ENCODE measurements at regions not wholly inside any gene's neighbourhood (a gene's known extent, or its start where the extent isn't known, plus 50 kb on each side); places are given as distances from the start of the nearest gene placed in this dataset.

GRCh38 chr15:69689133-69689532 lies 236.5 kb downstream of the RPLP1 start:
- H3K79me2 ChIP-seq (ENCODE audit: control insufficient read depth, insufficient read depth, low read length), result no peaks in the 10 kb centered on the region
- no peak for FAIRE-seq

GRCh38 chr15:69691307-69692015 lies 238.8 kb downstream of the RPLP1 start:
- TF ChIP-seq CTCF (optimal IDR thresholded peaks at IDR 0.05 in 1 of 3, IDR thresholded peaks at IDR 0.05 in 1 of 3, conservative IDR thresholded peaks at IDR 0.05 in 1 of 3; ENCODE audit: extremely low read depth in 1 of 3, insufficient read depth in 2 of 3, low read length in 3 of 3), result no peak
- no peak for TF ChIP-seq EZH2 (IDR thresholded peaks at IDR 0.05; ENCODE audit: low read length)
- H3K4me2 ChIP-seq (ENCODE audit: control insufficient read depth, extremely low read depth, insufficient read depth, low read depth, low read length), result no peak overlapping the region
- H3K9me1 ChIP-seq (ENCODE audit: control insufficient read depth, extremely low read depth, insufficient read depth, low read length), result no peaks in the 10 kb centered on the region
- DNase-seq (ENCODE audit: low read depth, low spot score), result no peak
- H3K27ac ChIP-seq (ENCODE audit: control insufficient read depth, insufficient read depth, low read length), result no peak overlapping the region
- FAIRE-seq, result no peak
- no peak overlapping the region for H2AFZ ChIP-seq (ENCODE audit: control insufficient read depth, low read length)
- H3K4me3 ChIP-seq (ENCODE audit: control insufficient read depth in 2 of 3, extremely low read depth in 1 of 3, insufficient read depth in 2 of 3, low read depth in 1 of 3, low read length in 3 of 3), result no peak overlapping the region
- dilution Hi-C loops (cut with MboI; ENCODE audit: extremely low pct_ligation_motif_present, low sequenced_read_pairs), result no loop called here
- no peaks in the 10 kb centered on the region for H3K79me2 ChIP-seq (ENCODE audit: control insufficient read depth, insufficient read depth, low read length)
- H3K27me3 ChIP-seq (ENCODE audit: control insufficient read depth, extremely low read depth, insufficient read depth, low read length), result peaks cover 25% of the 10 kb centered on the region
- H3K4me1 ChIP-seq (ENCODE audit: control insufficient read depth, extremely low read depth, insufficient read depth, low read length), result no peaks in the 10 kb centered on the region
- no peaks in the 10 kb centered on the region for H3K36me3 ChIP-seq (ENCODE audit: control insufficient read depth in 2 of 2, extremely low read depth in 1 of 2, insufficient read depth in 2 of 2, low read length in 2 of 2)
- no peaks in the 10 kb centered on the region for H4K20me1 ChIP-seq (ENCODE audit: control insufficient read depth, extremely low read depth, insufficient read depth, low read length)
- no peaks in the 10 kb centered on the region for H3K9me3 ChIP-seq (ENCODE audit: control insufficient read depth, low read depth, low read length)
- H3K9ac ChIP-seq (ENCODE audit: control insufficient read depth, extremely low read depth, insufficient read depth, low read length), result no peak overlapping the region

More at GRCh38 chr15:69689133-69689532, 236.5 kb downstream of the RPLP1 start:
- no peak overlapping the region for H3K4me2 ChIP-seq (ENCODE audit: control insufficient read depth, extremely low read depth, insufficient read depth, low read depth, low read length)
- H3K9ac ChIP-seq (ENCODE audit: control insufficient read depth, extremely low read depth, insufficient read depth, low read length), result no peak overlapping the region
- H2AFZ ChIP-seq (ENCODE audit: control insufficient read depth, low read length), result no peak overlapping the region
- peaks cover 2% of the 10 kb centered on the region for H3K4me1 ChIP-seq (ENCODE audit: control insufficient read depth, extremely low read depth, insufficient read depth, low read length)
- H3K9me1 ChIP-seq (ENCODE audit: control insufficient read depth, extremely low read depth, insufficient read depth, low read length), result no peaks in the 10 kb centered on the region
- no peaks in the 10 kb centered on the region for H3K9me3 ChIP-seq (ENCODE audit: control insufficient read depth, low read depth, low read length)
- H4K20me1 ChIP-seq (ENCODE audit: control insufficient read depth, extremely low read depth, insufficient read depth, low read length), result no peaks in the 10 kb centered on the region
- no peak overlapping the region for H3K4me3 ChIP-seq (ENCODE audit: control insufficient read depth in 2 of 3, extremely low read depth in 1 of 3, insufficient read depth in 2 of 3, low read depth in 1 of 3, low read length in 3 of 3)
- TF ChIP-seq EZH2 (IDR thresholded peaks at IDR 0.05; ENCODE audit: low read length), result no peak
- TF ChIP-seq CTCF (optimal IDR thresholded peaks at IDR 0.05 in 1 of 3, IDR thresholded peaks at IDR 0.05 in 1 of 3, conservative IDR thresholded peaks at IDR 0.05 in 1 of 3; ENCODE audit: extremely low read depth in 1 of 3, insufficient read depth in 2 of 3, low read length in 3 of 3), result no peak
- no peak for DNase-seq (ENCODE audit: low read depth, low spot score)
- dilution Hi-C loops (cut with MboI; ENCODE audit: extremely low pct_ligation_motif_present, low sequenced_read_pairs), result no loop called here
- H3K27me3 ChIP-seq (ENCODE audit: control insufficient read depth, extremely low read depth, insufficient read depth, low read length), result peaks cover 25% of the 10 kb centered on the region
- H3K36me3 ChIP-seq (ENCODE audit: control insufficient read depth in 2 of 2, extremely low read depth in 1 of 2, insufficient read depth in 2 of 2, low read length in 2 of 2), result no peaks in the 10 kb centered on the region
- H3K27ac ChIP-seq (ENCODE audit: control insufficient read depth, insufficient read depth, low read length), result no peak overlapping the region

Data from keratinocyte (primary cell).